Right lobe of liver (tissue), 6 donors: ENCODE measurements at regions not wholly inside any gene's neighbourhood (a gene's known extent, or its start where the extent isn't known, plus 50 kb on each side); places are given as distances from the start of the nearest gene placed in this dataset.

Experiments
- ATAC-seq, 4 donors: fragments of 200-7000 bp; cut with Tn5 transposase; one replicate each; pipeline ENCODE4 v1.9.1; 2020; ENCODE audit warnings: mild to moderate bottlenecking in 4 of 4, moderate library complexity in 4 of 4
- DNase-seq, 3 donors: peaks; one replicate each; pipeline ENCODE4 v3.0.0-alpha.2; 2020
- H3K27ac ChIP-seq, 3 donors: fragments of 200-600 bp; one replicate each; pipeline ENCODE4 v1.8.0; 2022
- H3K27me3 ChIP-seq, 2 donors: fragments of 200-600 bp; one replicate each; pipeline ENCODE4 v1.8.0; 2022
- H3K36me3 ChIP-seq, 4 donors: fragments of 200-600 bp; sonication (generic) in 1 of 4; one replicate each; pipeline versions ENCODE4 v1.5.1 to v1.8.0; 2017 to 2022; ENCODE audit warnings: control low read depth in 1 of 4
- H3K4me1 ChIP-seq, 4 donors: fragments of 200-600 bp; sonication (generic) in 1 of 4; one replicate each; pipeline versions ENCODE4 v1.5.1 to v1.8.0; 2017 to 2022; ENCODE audit warnings: control low read depth in 1 of 4
- H3K4me3 ChIP-seq, 3 donors: fragments of 200-600 bp; one replicate each; pipeline ENCODE4 v1.8.0; 2022
- H3K9me3 ChIP-seq, 4 donors: fragments of 200-600 bp; sonication (generic) in 1 of 4; one replicate each; pipeline versions ENCODE4 v1.5.1 to v1.8.0; 2017 to 2022; ENCODE audit warnings: control low read depth in 1 of 4
- CTCF ChIP-seq, 4 donors: fragments of 200-600 bp in 3 of 4; fragments of 450-650 bp in 1 of 4; IDR thresholded peaks; one replicate each; pipeline versions ENCODE4 v1.5.1 to v1.8.0; 2016 to 2022; ENCODE audit warnings: antibody characterized with exemption in 4 of 4, mild to moderate bottlenecking in 2 of 4
- POLR2A ChIP-seq: fragments of 450-650 bp; IDR thresholded peaks from one replicate; pipeline ENCODE4 v1.6.1; 2017; ENCODE audit warnings: antibody characterized with exemption, mild to moderate bottlenecking
- whole genome bisulfite sequencing: methylation state at CpG from one replicate; pipeline ENCODE4 v1.1.6; 2018; ENCODE audit warnings: low coverage, low lambda C conversion rate; ENCODE audit not compliant: insufficient coverage; ENCODE audit errors: missing lambda C conversion rate; 5-methylcytosine and 5-hydroxymethylcytosine counted together
- intact Hi-C, 2 donors: fragments of 100-400 bp; cut with DNase I; formaldehyde crosslinking; loops; one replicate each; pipeline versions ENCODE4 v1.11.2 to v1.14.1; 2022
- donor health status: DM: no; HTN: yes; CAD: no.
- donor health status: DM: no; HTN: no; CAD: no.
- donor health status: DM: no; HTN: no; CAD: no.
- donor health status: DM: no; HTN: yes; CAD: no.
- donor health status: DM: no; HTN: yes; CAD: no.

DNA sequence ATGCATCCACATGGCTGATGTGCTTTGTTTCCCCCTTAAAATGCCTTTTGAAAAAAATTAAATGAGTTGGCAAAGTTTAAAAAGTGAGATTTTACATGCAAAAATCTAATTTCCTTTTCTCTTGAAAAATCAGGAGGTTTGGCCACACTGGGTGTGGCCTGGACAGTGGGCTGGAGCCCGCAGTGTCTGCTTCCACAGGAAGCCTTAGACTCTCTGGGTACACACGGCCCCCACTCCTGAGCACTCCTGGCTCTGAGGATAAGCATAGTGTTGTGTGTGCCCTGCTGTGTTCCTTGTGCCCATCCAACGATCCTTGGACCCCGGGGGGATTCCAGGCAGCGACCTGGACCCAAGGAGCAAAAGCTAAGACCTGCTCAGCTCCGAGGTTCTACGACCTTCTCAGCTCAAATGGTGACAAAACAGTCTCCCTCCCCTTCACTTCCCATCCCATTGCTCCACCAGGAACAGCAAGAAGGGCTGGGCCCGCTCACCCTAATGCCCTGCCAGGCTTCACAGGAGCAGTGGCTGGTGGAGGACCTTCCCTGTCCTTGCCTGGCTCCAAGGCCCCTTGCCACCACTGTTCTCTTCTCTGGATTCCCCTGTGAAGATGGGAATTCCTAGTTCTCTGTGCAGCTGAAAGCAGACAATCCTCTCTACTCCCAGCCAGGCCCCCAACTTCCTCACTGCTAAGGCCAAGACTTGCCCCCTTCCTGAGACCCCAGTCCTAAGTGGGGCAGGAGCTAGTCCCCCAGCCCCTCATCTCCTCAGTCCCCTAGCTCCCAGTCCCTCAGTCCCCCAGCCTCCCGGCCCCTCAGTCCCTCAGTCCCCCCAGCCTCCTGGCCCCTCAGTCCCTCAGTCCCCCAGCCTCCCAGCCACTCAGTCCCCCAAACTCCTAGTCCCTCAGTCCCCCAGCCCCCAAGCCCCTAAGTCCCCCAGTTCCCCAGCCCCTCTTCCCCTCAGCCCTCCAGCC is 395.8 kb downstream of the PTPRU start:
- ATAC-seq (no peak), DNase-seq (no peak)
- H3K4me3 ChIP-seq: no peak overlapping the region
- WGBS: 69% methylated on average over 5 of the region's 9 CpGs
- no peaks in the 10 kb centered on the region for H3K9me3 ChIP-seq
- H3K36me3 ChIP-seq: no peaks in the 10 kb centered on the region
- H3K27ac ChIP-seq: no peak overlapping the region
- H3K4me1 ChIP-seq: no peaks in the 10 kb centered on the region
- intact Hi-C loops: no loop called here
- TF ChIP-seq CTCF (IDR thresholded peaks at IDR 0.05) (no peak), POLR2A (no peak)
- H3K27me3 ChIP-seq: no peaks in the 10 kb centered on the region

DNA sequence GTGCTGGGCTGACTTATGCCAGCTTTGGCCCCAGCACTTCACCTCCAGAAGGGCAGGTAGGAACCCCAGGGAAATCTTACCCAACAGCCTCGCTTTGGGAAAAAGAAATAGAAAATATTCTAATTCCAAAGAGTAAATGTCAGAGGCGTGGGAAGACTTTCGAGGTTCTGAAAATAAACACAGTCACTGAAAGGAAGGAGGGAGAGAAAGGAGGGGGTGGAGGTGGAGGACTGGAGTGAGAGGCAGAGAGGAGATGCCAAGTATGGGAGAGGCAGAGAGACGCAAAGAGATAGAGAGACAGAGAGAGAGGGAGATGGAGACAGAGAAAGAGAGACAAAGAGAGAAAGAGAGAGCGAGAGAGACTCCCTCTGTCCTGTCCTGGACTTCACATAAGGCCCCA is 395.0 kb downstream of the PTPRU start:
- Histone ChIP-seq H3K9me3 (no peaks in the 10 kb centered on the region), H3K36me3 (no peaks in the 10 kb centered on the region), H3K4me1 (no peaks in the 10 kb centered on the region), H3K27ac (no peak overlapping the region), H3K27me3 (no peaks in the 10 kb centered on the region), H3K4me3 (no peak overlapping the region)
- intact Hi-C loops: no loop called here
- no peak for DNase-seq
- WGBS: 69% methylated on average over 4 of the region's 5 CpGs
- TF ChIP-seq CTCF (IDR thresholded peaks at IDR 0.05) (no peak), POLR2A (no peak)
- ATAC-seq: no peak

DNA sequence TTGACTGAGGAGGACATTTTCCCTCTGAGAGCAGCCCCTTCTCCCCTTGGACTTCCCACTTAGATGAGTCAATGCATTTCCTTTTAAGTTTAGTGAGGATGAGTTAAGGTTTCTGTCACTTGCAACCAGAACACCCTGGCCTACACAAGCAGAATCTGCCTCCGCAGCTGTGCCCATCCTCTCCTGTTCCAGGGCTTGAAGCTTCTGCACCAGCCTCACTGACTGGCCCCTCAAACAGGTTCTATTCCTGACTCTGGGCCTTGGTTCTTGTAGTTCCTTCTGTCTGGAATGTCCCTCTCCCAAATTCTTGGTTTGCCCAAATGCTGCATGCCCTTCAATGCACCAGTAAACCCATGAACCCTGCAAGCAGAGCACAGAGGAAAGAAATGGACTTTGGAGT is 394.4 kb downstream of the PTPRU start:
- Histone ChIP-seq H3K4me3 (no peak overlapping the region), H3K36me3 (no peaks in the 10 kb centered on the region), H3K27me3 (no peaks in the 10 kb centered on the region), H3K4me1 (no peaks in the 10 kb centered on the region), H3K27ac (no peak overlapping the region), H3K9me3 (no peaks in the 10 kb centered on the region)
- DNase-seq: no peak
- WGBS: no CpG with 5 or more reads among the region's 1 CpG
- ATAC-seq: no peak
- intact Hi-C loops: no loop called here
- TF ChIP-seq POLR2A (no peak), CTCF (IDR thresholded peaks at IDR 0.05) (no peak)

DNA sequence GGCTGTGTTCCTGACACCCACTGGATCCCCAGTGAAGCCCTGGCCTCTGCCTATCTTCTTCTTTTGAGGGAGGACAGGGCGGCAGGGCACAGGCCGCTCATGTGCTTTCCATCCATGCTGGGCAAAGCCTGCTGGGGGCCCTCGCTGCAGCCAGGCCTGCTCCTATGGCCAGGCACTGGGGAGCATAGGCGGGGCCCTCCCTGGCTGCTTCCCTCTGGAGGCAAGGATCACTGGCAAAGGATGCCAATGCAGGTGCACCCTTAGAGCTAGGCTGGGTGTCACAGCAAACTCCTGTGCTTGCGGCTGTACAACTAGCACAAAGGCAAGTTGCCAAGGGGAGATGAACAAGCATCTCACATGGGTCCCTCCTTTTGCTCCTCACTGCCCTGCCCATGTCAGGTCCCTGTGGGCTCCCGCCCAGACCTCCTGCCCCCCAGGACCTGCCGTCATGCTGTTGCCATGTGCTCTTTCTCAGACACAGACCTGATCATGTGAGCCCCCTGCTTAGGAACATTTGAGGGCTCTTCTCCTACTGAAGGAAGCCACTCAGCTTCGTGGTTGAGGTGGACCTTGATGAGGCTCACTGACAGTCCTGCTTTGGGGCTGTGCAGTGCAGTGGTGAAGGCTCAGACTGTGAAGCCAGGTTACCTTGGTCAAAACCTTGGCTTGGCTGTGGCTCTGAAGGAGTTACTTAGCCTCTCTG is 393.6 kb downstream of the PTPRU start:
- ATAC-seq (no peak), DNase-seq (no peak)
- Histone ChIP-seq H3K4me3 (no peak overlapping the region), H3K27ac (no peak overlapping the region), H3K4me1 (no peaks in the 10 kb centered on the region), H3K27me3 (no peaks in the 10 kb centered on the region), H3K9me3 (no peaks in the 10 kb centered on the region), H3K36me3 (no peaks in the 10 kb centered on the region)
- 100% methylated on average over 1 of the region's 8 CpGs for WGBS
- TF ChIP-seq POLR2A (no peak), CTCF (IDR thresholded peaks at IDR 0.05) (no peak)
- intact Hi-C loops: no loop called here
